Hepatocyte (in vitro differentiated cells): ENCODE measurements at regions not wholly inside any gene's neighbourhood (a gene's known extent, or its start where the extent isn't known, plus 50 kb on each side); places are given as distances from the start of the nearest gene placed in this dataset.

Source experiments
- EZH2phosphoT487 ChIP-seq: fragments of 200-600 bp; sonication (generic); IDR thresholded peaks from one replicate; pipeline ENCODE4 v1.6.1; 2018; ENCODE audit warnings: antibody characterized with exemption, mild to moderate bottlenecking, low read depth, moderate library complexity; ENCODE audit not compliant: unreplicated experiment, severe bottlenecking
- TF ChIP-seq, protein P1 (sequence below): fragments of 200-600 bp; sonication (generic); IDR thresholded peaks from 2 replicates; pipeline ENCODE4 v1.5.1; 2016; ENCODE audit warnings: antibody characterized with exemption, mild to moderate bottlenecking; ENCODE audit not compliant: poor library complexity

GRCh38 chr7:56256108-56256507, 139.9 kb upstream of the NUPR2 start:
- TF ChIP-seq, protein P1, sequence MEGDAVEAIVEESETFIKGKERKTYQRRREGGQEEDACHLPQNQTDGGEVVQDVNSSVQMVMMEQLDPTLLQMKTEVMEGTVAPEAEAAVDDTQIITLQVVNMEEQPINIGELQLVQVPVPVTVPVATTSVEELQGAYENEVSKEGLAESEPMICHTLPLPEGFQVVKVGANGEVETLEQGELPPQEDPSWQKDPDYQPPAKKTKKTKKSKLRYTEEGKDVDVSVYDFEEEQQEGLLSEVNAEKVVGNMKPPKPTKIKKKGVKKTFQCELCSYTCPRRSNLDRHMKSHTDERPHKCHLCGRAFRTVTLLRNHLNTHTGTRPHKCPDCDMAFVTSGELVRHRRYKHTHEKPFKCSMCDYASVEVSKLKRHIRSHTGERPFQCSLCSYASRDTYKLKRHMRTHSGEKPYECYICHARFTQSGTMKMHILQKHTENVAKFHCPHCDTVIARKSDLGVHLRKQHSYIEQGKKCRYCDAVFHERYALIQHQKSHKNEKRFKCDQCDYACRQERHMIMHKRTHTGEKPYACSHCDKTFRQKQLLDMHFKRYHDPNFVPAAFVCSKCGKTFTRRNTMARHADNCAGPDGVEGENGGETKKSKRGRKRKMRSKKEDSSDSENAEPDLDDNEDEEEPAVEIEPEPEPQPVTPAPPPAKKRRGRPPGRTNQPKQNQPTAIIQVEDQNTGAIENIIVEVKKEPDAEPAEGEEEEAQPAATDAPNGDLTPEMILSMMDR = no peak
- TF ChIP-seq EZH2phosphoT487 = no peak
